SK-N-SH (cell line): ENCODE measurements at regions not wholly inside any gene's neighbourhood (a gene's known extent, or its start where the extent isn't known, plus 50 kb on each side); places are given as distances from the start of the nearest gene placed in this dataset.

Experiments used
- CTCF ChIA-PET: fragments of 300-600, 350-600 bp; formaldehyde crosslinking; extraction: SDS; loops from one replicate; lab custom pipeline; 2021; lab: Yijun Ruan, JAX
- POLR2A ChIA-PET: fragments of 350-600 bp; sonication (Branson Sonifier 250); formaldehyde crosslinking; extraction: SDS; loops from one replicate; lab custom pipeline; 2020; ENCODE audit warnings: antibody characterized with exemption, inconsistent platforms; lab: Yijun Ruan, JAX
- DNase-seq: peaks from one replicate; pipeline ENCODE4 v3.0.0; 2012
- H2AFZ ChIP-seq: fragments of 200-600 bp; sonication (generic); 2 replicates; pipeline ENCODE4 v1.8.1; 2016; ENCODE audit warnings: antibody characterized with exemption, mild to moderate bottlenecking, low read depth
- H3F3A ChIP-seq: fragments of 200-600 bp; sonication (generic); replicated peaks from 2 replicates; pipeline ENCODE3; 2016; ENCODE audit warnings: antibody characterized with exemption, mild to moderate bottlenecking; ENCODE audit not compliant: insufficient read depth
- H3K27ac ChIP-seq, 2 experiments: fragments of 200-500 bp in 1 of 2; fragments of 200-600 bp in 1 of 2; sonication (Bioruptor generic) in 1 of 2; sonication (generic), shearing (Covaris generic) in 1 of 2; 2 replicates each; pipeline versions ENCODE4 v1.5.1 to v1.6.1; 2014 to 2016; ENCODE audit warnings: low read depth in 2 of 2, inconsistent platforms in 1 of 2, low read length in 1 of 2, mild to moderate bottlenecking in 1 of 2, mixed read lengths in 1 of 2
- H3K27me3 ChIP-seq: fragments of 200-600 bp; sonication (generic), shearing (Covaris generic); 2 replicates; pipeline ENCODE4 v1.6.1; 2016; ENCODE audit warnings: mixed run types; ENCODE audit not compliant: insufficient read depth
- H3K36me3 ChIP-seq, 2 experiments: fragments of 200-500 bp in 1 of 2; fragments of 200-600 bp in 1 of 2; sonication (Bioruptor generic) in 1 of 2; sonication (generic) in 1 of 2; replicated peaks in 1 of 2; 2 replicates each; pipeline versions ENCODE3 to v1.5.1; 2014 to 2016; ENCODE audit warnings: low read length in 1 of 2, mild to moderate bottlenecking in 1 of 2; ENCODE audit not compliant: insufficient read depth in 2 of 2, control insufficient read depth in 1 of 2
- H3K4me1 ChIP-seq, 2 experiments: fragments of 200-500 bp in 1 of 2; fragments of 200-600 bp in 1 of 2; sonication (Bioruptor generic) in 1 of 2; sonication (generic), shearing (Covaris generic) in 1 of 2; 2 replicates each; pipeline versions ENCODE4 v1.5.1 to v1.6.1; 2014 to 2016; ENCODE audit warnings: low read depth in 1 of 2, low read length in 1 of 2, mixed run types in 1 of 2; ENCODE audit not compliant: insufficient read depth in 2 of 2, control insufficient read depth in 1 of 2
- H3K4me2 ChIP-seq: fragments of 200-600 bp; sonication (generic), shearing (Covaris generic); 2 replicates; pipeline ENCODE4 v1.6.1; 2017; ENCODE audit warnings: mixed run types
- H3K4me3 ChIP-seq, 2 experiments: fragments of 200-500 bp in 1 of 2; fragments of 200-600 bp in 1 of 2; sonication (Bioruptor generic) in 1 of 2; sonication (generic), shearing (Covaris generic) in 1 of 2; 2 replicates each; pipeline versions ENCODE4 v1.5.1 to v1.8.1; 2014 to 2016; ENCODE audit warnings: low read depth in 2 of 2, inconsistent platforms in 1 of 2, low read length in 1 of 2, mild to moderate bottlenecking in 1 of 2, mixed read lengths in 1 of 2, moderate library complexity in 1 of 2
- H3K79me2 ChIP-seq: fragments of 200-600 bp; sonication (generic); 2 replicates; pipeline ENCODE4 v1.8.1; 2017; ENCODE audit warnings: mild to moderate bottlenecking; ENCODE audit not compliant: insufficient read depth
- H3K9ac ChIP-seq: fragments of 200-600 bp; sonication (generic); 2 replicates; pipeline ENCODE4 v1.6.1; 2017; ENCODE audit warnings: mixed run types
- H3K9me2 ChIP-seq: fragments of 200-600 bp; sonication (generic); 2 replicates; pipeline ENCODE4 v1.6.1; 2017; ENCODE audit warnings: mixed run types
- H3K9me3 ChIP-seq: fragments of 200-600 bp; sonication (generic); 2 replicates; pipeline ENCODE4 v1.6.1; 2017; ENCODE audit warnings: mixed run types, mild to moderate bottlenecking, moderate library complexity
- H4K20me1 ChIP-seq: fragments of 200-600 bp; sonication (generic); 2 replicates; pipeline ENCODE4 v1.6.1; 2017; ENCODE audit warnings: mild to moderate bottlenecking, mixed run types; ENCODE audit not compliant: insufficient read depth
- CTCF ChIP-seq: fragments of 200-600 bp; sonication (generic); IDR thresholded peaks from 2 replicates; pipeline ENCODE4 v1.6.1; 2017; ENCODE audit warnings: antibody characterized with exemption, mild to moderate bottlenecking, moderate library complexity
- FOXM1 ChIP-seq: IDR thresholded peaks from 2 replicates; pipeline ENCODE4 v1.4.0; 2012; ENCODE audit warnings: low read depth, mild to moderate bottlenecking
- GABPA ChIP-seq: IDR thresholded peaks from 2 replicates; pipeline ENCODE4 v1.4.0; 2012; ENCODE audit warnings: low read depth, mild to moderate bottlenecking
- GATA2 ChIP-seq: sonication (generic); formaldehyde crosslinking; IDR thresholded peaks from 2 replicates; pipeline ENCODE4 v1.5.0; 2020; ENCODE audit warnings: mild to moderate bottlenecking, missing genetic modification reagents
- IRF3 ChIP-seq: fragments of 150-350 bp; IDR thresholded peaks from 2 replicates; pipeline ENCODE4 v1.6.1; 2016; ENCODE audit warnings: mild to moderate bottlenecking, low read depth, low read length
- MXI1 ChIP-seq: IDR thresholded peaks from 2 replicates; pipeline ENCODE4 v1.6.1; 2012; ENCODE audit warnings: mild to moderate bottlenecking, low read depth, low read length, improper control_type of control experiment
- RAD21 ChIP-seq: IDR thresholded peaks from 2 replicates; pipeline ENCODE4 v1.6.1; 2012; ENCODE audit warnings: mild to moderate bottlenecking, low read length
- RCOR1 ChIP-seq: fragments of 150-350 bp; IDR thresholded peaks from 2 replicates; pipeline ENCODE4 v1.6.1; 2017; ENCODE audit warnings: antibody characterized with exemption, low read length
- RFX5 ChIP-seq: IDR thresholded peaks from 2 replicates; pipeline ENCODE4 v1.6.1; 2012; ENCODE audit warnings: mild to moderate bottlenecking, improper control_type of control experiment, low read length
- RXRA ChIP-seq: IDR thresholded peaks from 2 replicates; pipeline ENCODE4 v1.4.0; 2012; ENCODE audit warnings: low read depth, mild to moderate bottlenecking, borderline replicate concordance
- SIN3A ChIP-seq: IDR thresholded peaks from 2 replicates; pipeline ENCODE4 v1.6.1; 2012; ENCODE audit warnings: low read depth, mild to moderate bottlenecking, low read length, moderate library complexity, borderline replicate concordance
- TAF1 ChIP-seq: IDR thresholded peaks from 2 replicates; pipeline ENCODE4 v1.6.1; 2012; ENCODE audit warnings: low read depth, mild to moderate bottlenecking, low read length, moderate library complexity, borderline replicate concordance
- TCF12 ChIP-seq: IDR thresholded peaks from 2 replicates; pipeline ENCODE4 v1.4.0; 2012
- TEAD4 ChIP-seq: IDR thresholded peaks from 2 replicates; pipeline ENCODE4 v1.4.0; 2012; ENCODE audit warnings: mild to moderate bottlenecking, borderline replicate concordance; ENCODE audit not compliant: insufficient read depth
- WGBS: methylation state at CpG from one replicate; pipeline ENCODE4 v1.1.6; 2017; ENCODE audit warnings: low lambda C conversion rate; 5-methylcytosine and 5-hydroxymethylcytosine counted together
- TF ChIP-seq, protein P1 (sequence below): fragments of 150-350 bp; IDR thresholded peaks from 2 replicates; pipeline ENCODE4 v1.6.1; 2017; ENCODE audit warnings: antibody characterized with exemption, low read length, low read depth, borderline replicate concordance
- TF ChIP-seq, protein P2 (sequence below): IDR thresholded peaks from 2 replicates; pipeline ENCODE4 v1.6.1; 2012; ENCODE audit warnings: mild to moderate bottlenecking, low read depth, low read length, moderate library complexity

- WGBS, result 14% methylated on average over 1 of the region's 1 CpG
- no peaks in the 10 kb centered on the region for H4K20me1 ChIP-seq
- TF ChIP-seq CTCF, result no peak
- TF ChIP-seq TCF12, result peak; percentile 51; the same call in 1 of the 2 replicates
- TF ChIP-seq RXRA, result peak; percentile 74
- H2AFZ ChIP-seq, result no peak overlapping the region
- H3K27me3 ChIP-seq, result no peaks in the 10 kb centered on the region
- H3K9me2 ChIP-seq, result no peaks in the 10 kb centered on the region
- peaks cover 0 to 12% of the 10 kb centered on the region in 2 experiments; a peak in 2 of 4 replicates for H3K4me1 ChIP-seq
- H3F3A ChIP-seq, result peaks cover 28% of the 10 kb centered on the region
- ChIA-PET CTCF (no interaction called here), POLR2A (no interaction called here)
- no peak overlapping the region for H3K4me2 ChIP-seq
- H3K27ac ChIP-seq, result peak overlapping the region in 1 of 2 experiments; percentile 9; a peak in 1 of 4 replicates
- H3K4me3 ChIP-seq, result no peak overlapping the region
- no peaks in the 10 kb centered on the region for H3K79me2 ChIP-seq
- no peak overlapping the region for H3K9ac ChIP-seq
- peaks cover 6% of the 10 kb centered on the region; the same call in 1 of the 2 replicates for H3K9me3 ChIP-seq
- DNase-seq, result no peak
- no peaks in the 10 kb centered on the region for H3K36me3 ChIP-seq
Measured at GRCh38 chr5:53368516-53368915, 111.9 kb upstream of the FST start.

- Histone ChIP-seq H3K9me3 (peaks cover 6% of the 10 kb centered on the region; the same call in 1 of the 2 replicates), H2AFZ (no peak overlapping the region), H4K20me1 (no peaks in the 10 kb centered on the region), H3K79me2 (no peaks in the 10 kb centered on the region), H3K4me1 (peaks cover 0 to 7% of the 10 kb centered on the region in 2 experiments; a peak in 2 of 4 replicates), H3K36me3 (no peaks in the 10 kb centered on the region), H3K27me3 (no peaks in the 10 kb centered on the region), H3K4me2 (no peak overlapping the region), H3K9me2 (no peaks in the 10 kb centered on the region), H3K4me3 (no peak overlapping the region), H3F3A (peaks cover 27% of the 10 kb centered on the region), H3K9ac (no peak overlapping the region), H3K27ac (peak overlapping the region in 1 of 2 experiments; percentile 9; a peak in 1 of 4 replicates)
- WGBS, result 46% methylated on average over 2 of the region's 2 CpGs
- ChIA-PET CTCF (no interaction called here), POLR2A (no interaction called here)
- DNase-seq, result no peak
- no peak for TF ChIP-seq GABPA
- no peak for TF ChIP-seq SIN3A
- no peak for TF ChIP-seq CTCF
- TF ChIP-seq FOXM1, result no peak
- TF ChIP-seq TCF12, result no peak
- TF ChIP-seq RFX5, result no peak
- TF ChIP-seq, protein P1, sequence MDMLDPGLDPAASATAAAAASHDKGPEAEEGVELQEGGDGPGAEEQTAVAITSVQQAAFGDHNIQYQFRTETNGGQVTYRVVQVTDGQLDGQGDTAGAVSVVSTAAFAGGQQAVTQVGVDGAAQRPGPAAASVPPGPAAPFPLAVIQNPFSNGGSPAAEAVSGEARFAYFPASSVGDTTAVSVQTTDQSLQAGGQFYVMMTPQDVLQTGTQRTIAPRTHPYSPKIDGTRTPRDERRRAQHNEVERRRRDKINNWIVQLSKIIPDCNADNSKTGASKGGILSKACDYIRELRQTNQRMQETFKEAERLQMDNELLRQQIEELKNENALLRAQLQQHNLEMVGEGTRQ, result no peak
- TF ChIP-seq, protein P2, sequence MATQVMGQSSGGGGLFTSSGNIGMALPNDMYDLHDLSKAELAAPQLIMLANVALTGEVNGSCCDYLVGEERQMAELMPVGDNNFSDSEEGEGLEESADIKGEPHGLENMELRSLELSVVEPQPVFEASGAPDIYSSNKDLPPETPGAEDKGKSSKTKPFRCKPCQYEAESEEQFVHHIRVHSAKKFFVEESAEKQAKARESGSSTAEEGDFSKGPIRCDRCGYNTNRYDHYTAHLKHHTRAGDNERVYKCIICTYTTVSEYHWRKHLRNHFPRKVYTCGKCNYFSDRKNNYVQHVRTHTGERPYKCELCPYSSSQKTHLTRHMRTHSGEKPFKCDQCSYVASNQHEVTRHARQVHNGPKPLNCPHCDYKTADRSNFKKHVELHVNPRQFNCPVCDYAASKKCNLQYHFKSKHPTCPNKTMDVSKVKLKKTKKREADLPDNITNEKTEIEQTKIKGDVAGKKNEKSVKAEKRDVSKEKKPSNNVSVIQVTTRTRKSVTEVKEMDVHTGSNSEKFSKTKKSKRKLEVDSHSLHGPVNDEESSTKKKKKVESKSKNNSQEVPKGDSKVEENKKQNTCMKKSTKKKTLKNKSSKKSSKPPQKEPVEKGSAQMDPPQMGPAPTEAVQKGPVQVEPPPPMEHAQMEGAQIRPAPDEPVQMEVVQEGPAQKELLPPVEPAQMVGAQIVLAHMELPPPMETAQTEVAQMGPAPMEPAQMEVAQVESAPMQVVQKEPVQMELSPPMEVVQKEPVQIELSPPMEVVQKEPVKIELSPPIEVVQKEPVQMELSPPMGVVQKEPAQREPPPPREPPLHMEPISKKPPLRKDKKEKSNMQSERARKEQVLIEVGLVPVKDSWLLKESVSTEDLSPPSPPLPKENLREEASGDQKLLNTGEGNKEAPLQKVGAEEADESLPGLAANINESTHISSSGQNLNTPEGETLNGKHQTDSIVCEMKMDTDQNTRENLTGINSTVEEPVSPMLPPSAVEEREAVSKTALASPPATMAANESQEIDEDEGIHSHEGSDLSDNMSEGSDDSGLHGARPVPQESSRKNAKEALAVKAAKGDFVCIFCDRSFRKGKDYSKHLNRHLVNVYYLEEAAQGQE, result no peak
- TF ChIP-seq TAF1, result no peak
- no peak for TF ChIP-seq IRF3
- TF ChIP-seq MXI1, result no peak
- no peak for TF ChIP-seq TEAD4
- no peak for TF ChIP-seq GATA2
- no peak for TF ChIP-seq RCOR1
- no peak for TF ChIP-seq RAD21
Measured at GRCh38 chr5:53368966-53369605, 111.3 kb upstream of the FST start.
